NCI-H524 (cell line): ENCODE measurements at regions not wholly inside any gene's neighbourhood (a gene's known extent, or its start where the extent isn't known, plus 50 kb on each side); places are given as distances from the start of the nearest gene placed in this dataset.
"Not testable (repeated sequence)": the region's sequence is repeated elsewhere in the genome, so short reads cannot be mapped to it uniquely, and the experiment has no call there.

Experiments used
- DNase-seq, 2 experiments: peaks; one replicate each; lab custom pipeline; 2025; lab: John Stamatoyannopoulos, UW

DNA sequence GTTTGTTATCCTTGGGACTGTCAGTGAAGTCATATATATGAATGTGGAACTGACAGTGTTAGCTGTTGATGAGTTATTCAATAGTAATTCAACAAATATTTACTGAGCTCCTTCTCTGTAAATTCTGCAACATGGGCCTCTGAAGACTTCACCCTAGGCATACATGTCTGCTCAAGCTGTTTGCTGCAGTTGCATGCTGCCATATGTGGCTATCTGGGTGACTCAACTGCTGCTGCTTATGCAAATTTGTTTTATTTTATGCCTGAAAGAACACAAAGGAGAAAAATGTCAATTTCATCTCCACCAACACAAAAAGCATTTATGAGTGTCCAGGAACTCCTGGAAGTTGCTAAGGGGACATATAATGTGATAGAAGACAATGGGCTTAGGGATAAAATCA lies 417.6 kb downstream of the AASDHPPT start:
- DNase-seq = no peak

DNA sequence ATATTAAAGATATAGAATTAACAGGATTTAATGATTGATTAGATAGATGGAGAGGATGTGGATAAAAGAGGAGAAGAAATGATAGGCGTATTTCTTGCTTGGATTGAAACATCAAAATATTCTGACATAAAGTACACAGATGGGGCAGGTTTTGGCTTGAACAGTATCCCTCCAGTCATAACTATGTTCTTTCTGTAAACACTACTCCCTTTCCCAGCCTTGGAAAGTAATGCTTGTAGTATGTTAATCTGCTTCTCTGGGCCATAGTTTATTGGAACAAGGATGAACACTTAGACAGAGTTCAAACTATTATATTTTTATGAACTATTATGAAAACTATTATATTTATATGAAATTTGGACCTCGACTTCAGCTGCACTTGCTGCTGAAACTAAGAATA lies 419.2 kb downstream of the AASDHPPT start:
- no peak for DNase-seq

DNA sequence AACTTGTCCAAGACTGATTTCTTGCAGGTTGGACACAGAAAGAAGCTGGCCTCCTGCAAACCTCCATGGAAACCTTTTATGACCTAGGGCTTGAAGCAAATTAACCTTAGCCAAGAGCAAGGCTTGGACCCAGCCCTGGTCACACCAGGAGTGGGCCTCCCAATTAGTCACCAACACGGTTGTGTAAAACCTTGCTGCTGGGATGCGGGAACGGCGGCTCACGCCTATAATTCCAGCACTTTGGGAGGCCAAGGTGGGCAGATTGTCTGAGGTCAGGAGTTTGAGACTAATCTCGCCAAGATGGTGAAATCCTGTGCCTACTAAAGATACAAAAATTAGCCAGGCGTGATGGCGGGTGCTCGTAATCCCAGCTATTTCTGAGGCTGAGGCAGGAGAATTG lies 419.9 kb downstream of the AASDHPPT start:
- DNase-seq = no peak

DNA sequence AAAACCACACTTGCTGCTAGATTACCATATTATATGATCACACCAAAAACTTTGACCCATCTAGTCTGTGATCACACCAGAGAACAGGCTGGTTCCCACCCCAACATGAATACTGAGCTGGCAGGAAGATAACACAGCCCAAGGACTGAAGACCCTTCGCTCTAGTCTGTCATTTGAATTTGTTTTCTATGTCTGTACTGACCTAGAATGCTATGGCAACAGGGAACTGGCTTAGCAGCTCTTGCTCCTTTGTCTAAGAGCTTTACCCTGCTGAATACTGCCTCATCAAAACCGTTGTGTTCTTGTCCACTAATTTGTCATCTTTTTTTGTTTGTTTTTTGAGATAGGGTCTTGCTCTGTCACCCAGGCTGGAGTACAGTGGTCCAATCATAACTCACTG lies 420.4 kb downstream of the AASDHPPT start:
- no peak for DNase-seq

DNA sequence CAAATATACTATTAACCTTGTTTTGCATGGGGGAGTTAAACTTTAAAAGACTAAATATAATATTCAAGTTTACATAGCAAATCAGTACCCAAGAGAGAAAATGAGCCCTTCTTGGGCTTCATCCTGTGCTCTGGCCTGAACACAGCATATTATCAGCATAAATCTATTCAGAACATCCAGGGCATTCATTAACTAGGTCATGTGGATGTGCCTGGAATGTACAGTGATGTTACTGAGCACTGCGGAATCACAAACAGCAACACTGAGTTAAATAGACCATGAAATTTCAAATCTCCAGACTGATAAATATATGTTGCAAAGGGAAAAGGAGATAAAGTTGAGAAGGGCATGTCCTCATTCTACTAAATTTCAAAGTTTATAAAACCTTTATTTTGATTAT lies 426.4 kb downstream of the AASDHPPT start:
- no peak for DNase-seq

DNA sequence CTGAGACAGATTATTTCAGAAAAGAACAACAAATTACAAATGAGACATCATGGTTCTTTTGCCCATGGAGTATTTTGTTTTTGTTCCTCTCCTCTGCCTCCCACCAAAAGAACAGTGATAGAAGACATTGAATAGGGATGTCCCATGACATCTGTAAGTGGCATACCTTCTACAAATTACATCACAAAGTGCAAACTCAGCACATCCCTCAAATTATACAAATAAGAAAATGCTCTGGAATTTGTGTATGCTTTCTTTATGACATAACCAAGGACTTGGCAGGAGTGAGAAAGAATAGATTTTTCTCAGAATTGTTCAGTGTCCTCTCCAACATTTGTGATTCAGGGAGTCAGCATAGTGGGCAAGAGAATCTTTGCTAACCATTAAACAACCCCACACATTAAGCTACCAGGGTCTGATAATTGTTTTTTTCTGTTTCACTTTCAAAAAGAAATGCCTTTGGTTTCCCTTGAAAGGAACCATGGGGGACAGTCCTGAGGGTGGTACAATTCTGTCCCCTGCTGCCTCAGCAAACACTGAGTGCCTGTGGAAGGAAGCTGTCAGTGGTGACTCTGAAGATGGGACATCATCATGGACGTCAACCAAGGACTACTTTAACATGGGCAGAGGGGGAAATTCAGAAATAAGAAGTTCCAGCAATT lies 430.3 kb downstream of the AASDHPPT start:
- no peak for DNase-seq

DNA sequence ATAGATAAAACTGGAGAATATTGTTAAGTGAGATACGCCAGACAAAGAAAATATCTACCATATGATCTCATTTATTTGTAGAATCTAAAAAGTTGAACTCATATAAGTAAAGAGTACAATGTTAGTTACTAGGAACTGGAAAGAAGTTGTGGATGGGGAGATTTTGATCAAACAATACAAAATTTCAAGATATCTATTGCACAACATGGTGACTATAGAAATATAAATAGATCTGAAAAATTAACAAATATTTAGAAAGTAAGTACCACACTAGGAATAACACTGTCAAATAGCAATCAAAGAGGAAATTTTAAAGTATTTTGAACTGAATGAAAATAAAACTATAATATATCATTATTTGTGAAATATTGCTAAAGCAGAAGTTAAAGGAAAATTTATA lies 437.2 kb downstream of the AASDHPPT start:
- no peak for DNase-seq

DNA sequence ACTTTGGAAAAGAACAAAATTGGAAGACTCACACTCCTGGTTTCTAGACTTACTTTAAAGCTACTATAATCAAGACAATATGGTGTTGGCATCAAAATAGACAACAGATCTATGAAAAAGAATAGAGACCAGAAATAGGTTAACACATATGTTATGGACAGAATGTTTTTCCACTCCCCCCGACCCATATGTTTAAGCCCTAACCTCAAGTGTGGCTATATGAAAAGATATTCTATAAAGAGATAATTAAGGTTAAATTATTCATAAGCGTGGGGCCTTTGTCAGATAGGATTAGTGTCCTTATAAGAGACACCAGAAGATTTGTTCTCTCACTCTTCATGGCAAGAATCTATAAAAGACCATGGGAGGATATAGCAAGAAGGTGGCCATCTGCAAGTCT lies 440.0 kb downstream of the AASDHPPT start:
- peak; percentile 5 to 36 for DNase-seq

DNA sequence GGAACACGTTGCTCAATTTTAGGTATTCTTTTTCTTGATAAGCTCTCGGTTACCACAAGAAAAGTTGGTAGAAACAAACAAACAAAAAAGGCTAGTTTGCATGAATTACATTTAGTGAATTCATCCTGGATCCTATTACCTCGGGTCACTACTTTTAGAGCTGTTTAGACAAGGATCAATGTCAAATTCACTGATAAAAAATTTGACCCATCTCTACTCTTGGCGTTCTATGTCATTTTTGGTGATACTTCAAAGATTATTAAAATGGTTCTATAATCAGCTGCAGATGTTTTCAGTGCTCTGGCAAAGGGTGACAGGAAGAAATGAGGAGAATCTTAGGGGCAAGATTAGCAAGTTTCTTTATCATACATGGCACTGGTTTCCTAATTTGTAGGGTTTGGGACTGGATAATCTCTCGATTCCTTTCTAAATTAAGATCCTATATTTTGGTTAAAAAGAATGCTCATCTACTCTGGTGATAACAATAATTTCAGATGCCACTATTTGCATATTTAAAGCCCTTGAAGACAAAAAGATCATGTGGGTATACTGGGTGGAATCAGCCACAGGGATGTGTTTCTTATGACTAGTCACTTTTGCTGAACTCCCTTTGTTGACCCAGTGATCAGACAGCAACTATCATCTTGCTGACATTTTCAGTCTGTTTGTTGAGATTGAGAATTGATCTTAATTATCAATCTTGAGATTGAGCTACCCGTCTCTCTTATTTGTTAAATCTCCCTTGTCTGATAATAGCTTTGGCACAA lies 442.9 kb downstream of the AASDHPPT start:
- DNase-seq = no peak

DNA sequence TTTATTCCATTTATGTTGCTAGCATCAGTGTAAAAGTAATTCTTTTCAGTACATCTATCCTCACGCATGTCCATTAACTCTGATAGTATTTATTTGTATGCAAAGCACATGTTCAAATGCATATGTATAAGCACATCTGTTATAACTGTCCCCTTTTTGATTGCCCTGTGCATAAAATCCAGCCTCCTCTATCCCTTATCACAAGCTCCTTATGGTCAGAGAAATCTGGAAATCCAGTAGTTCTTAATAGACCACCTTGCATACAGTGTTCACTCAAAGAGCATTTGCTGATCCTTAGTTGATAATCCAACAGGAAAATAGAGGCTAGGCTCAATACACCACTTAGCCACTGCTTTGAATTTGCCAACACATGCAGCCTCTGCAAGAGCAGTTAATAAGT lies 443.5 kb downstream of the AASDHPPT start:
- peak; percentile 2 to 15 for DNase-seq

DNA sequence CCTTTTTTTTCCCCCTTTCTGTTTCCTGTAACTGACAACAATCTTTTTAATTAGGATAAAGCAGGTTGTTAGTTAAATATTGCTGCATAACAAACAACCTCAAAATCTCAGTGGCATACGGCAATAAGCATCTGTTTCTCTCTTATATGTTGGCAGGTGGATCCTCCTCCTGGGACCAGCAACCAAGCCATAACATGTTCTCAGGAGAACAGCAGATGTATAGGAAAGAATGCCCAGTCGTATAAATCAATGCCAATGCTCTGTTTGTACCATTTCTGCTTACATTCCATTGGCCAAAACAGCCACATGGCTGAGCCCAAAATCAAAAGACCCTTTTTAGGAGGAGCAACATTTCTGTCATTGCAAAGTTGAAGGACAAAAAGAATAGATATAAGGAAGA lies 445.7 kb downstream of the AASDHPPT start:
- DNase-seq = peak; percentile 12 to 74

DNA sequence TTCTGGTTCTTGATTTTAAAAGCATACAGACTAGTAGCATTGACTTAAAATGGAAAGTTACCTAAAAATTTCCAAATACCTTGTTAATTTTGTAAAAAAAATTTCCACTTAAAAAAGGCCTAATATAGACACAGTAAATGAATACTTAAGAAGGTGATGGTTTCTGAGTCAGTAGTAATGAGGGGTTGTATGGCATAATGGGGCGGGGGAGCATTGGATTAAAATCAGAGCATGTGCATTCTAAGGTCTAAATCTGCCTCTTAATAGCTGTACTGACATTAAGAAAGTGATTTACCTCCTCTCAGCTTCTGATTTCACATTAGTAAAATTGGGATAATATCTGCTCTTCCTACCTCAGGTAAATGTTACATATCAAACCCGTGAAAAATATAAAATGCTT lies 446.5 kb downstream of the AASDHPPT start:
- DNase-seq = peak; percentile 19 to 66

DNA sequence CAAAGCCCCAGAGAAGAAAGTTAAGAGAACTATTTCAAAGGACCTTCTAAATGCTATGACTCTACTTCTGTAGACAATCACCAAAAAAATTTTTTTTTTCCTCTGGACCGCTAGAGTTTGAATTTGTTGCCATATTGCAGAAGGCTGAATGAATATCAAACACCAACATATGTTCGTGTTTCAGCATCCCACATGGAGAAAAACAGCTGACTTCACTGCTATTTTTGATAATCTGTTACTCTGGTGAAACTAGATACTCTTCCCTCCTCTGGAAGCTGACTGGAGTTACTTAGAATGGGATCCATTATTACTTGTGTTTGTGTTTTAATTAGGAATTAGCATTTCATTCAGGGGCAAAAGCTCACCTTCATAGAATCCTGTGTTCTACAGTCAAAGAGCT lies 447.0 kb downstream of the AASDHPPT start:
- peak; percentile 52 to 87 for DNase-seq

DNA sequence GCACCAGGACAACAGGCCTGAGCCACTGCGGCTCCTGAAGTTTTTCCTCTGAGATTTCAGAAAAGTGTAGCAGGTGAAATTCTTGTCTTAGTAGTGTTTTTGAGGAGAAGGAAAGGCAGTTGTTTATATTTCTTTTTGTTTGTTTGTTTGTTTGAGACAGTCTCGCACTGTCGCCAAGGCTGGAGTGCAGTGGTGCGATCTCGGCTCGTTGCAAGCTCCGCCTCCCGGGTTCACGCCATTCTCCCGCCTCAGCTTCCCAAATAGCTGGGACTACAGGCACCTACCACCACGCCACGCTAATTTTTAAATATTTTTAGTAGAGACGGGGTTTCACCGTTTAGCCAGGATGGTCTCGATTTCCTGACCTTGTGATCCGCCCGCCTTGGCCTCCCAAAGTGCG lies 454.2 kb downstream of the AASDHPPT start:
- DNase-seq = not testable (repeated sequence)

DNA sequence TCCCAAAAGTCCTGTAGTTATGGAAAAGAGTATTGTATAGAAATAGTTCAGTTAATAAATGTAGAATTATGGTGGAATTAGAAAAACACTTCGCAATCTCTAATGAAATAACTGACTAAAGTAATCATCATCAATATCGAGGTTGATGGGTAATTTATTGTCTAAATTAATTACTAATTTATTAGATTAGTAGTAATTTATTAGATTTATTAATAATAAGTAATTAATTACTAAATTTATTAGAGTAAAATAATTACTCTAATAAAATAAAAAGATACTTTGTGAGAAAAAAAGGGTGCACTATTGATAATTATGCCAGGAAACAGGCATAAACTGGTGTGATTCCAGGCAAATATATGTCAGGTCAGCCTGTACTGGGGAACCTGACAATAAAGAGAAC lies 455.6 kb downstream of the AASDHPPT start:
- DNase-seq = no peak

DNA sequence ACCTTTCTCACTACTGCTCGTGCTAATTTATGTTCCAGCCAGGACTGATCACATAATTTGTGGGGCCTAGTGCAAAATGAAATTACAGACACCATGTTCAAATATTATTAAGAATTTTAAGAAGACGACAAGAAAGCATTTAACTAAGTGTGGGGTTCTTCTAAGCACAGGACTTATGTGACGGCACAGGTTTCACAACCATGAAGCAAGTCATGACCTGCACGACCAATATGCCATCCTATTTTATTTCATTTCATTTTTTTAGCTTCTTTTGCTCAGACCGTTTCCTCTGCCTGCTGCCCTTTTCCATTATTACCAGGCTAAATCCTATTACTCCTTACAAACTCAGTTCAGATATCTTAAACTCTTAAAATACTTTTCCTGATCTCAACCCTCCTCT lies 462.5 kb downstream of the AASDHPPT start:
- no peak for DNase-seq

DNA sequence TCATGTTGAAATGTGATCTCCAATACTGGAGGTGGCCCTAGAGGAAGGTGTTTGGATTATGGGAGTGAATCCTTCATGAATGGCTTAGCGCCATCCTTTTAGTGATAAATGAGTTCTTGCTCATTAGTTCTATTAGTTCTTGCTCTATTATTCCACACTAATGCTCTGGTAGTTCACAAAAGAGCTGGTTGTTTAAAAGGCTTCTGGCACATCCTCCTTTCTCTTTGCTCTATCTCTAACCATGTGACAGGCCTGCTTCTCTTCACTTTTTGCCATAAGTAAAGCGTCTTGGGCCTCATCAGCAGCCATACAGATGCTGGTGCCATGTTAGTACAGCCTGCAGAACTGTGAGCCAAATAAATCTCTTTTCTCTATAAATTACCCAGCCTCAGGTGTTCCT lies 469.9 kb downstream of the GUCY1A2 start:
- DNase-seq = no peak

DNA sequence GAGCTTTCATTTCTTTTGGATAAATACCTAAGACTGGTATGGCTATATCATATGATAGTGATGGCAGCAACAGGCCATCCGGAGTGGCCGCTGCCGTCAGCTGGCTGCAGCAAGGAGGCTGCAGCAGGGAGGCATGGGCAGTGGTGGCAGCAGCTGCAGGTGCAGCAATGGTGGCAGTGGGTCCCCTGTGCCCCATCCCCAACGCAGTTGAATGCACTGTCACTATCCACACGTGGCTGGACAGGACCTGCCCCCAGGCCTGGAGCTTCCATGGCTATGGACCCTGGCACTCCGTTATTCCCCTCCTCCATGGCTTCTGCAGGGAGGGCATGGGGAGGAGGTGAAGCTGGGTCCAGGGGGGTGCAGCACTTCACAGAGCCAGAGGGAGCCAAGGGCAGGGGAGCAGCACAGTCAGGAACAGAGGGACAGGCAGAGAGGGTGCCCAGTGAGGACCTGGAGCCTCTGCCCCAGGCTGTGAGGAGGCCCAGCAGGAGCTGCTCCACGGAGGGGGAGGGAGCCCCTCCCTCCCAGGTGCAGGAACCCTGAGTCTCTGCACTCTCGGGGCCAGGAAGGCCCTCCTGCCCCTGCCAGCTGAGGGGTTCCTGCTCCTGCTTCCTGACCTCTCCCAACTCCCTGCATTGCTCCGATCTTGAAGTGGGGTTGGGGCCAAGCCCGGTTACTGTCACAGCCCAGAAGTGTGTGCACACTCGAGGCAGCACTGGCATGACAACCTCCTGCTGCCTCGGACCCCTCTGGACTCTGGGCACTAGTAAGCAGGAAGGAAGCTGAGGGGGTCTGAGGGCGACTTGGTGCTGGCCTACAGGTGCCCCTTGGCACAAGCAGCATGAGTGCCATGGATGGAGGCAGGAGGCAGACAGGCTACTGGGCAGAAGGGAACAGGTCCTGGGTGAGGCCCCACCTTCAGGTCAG lies 466.3 kb downstream of the GUCY1A2 start:
- no peak for DNase-seq

DNA sequence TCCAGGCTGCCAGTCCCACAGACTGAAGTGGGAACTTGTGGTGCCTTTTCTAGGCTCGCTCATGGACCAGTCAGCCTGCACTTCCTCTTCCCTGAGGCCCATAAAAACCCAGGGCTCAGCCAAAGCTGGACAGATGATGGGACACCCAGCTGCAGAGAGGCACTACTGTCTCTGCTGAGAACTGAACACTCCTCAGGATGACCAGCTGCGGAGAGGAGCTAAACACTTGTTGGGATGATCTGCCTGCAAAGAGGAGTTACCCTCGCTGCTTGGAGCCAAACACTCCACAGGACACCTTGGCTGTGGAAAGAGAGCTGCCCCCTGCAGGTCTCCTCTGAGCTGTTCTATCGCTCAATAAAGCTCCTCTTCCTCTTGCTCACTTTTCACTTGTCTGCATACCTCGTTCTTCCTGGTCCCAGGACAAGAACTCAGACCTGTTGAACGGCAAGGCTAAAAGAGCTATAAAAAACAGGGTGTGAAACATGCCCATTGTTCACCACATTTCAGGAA lies 465.5 kb downstream of the GUCY1A2 start:
- no peak for DNase-seq

DNA sequence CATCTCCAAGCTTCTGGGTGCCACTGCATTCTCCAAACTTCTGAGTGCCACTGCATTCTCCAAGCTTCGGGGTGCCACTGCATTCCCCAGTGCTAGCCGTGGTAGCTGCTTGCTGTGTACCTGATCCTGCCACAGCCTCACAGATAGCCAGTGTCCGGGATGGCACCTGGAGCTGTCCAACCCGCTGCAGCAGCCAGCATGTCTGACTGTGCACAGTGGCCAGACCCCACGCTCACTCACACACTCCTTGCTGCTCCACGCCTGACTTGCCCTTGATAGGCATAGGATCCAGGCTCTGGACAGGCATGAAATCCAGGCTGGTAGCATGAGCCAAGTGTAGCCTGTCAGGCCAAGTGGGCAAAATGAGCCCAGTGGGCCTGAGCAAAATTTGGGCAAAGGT lies 465.0 kb downstream of the GUCY1A2 start:
- no peak for DNase-seq

DNA sequence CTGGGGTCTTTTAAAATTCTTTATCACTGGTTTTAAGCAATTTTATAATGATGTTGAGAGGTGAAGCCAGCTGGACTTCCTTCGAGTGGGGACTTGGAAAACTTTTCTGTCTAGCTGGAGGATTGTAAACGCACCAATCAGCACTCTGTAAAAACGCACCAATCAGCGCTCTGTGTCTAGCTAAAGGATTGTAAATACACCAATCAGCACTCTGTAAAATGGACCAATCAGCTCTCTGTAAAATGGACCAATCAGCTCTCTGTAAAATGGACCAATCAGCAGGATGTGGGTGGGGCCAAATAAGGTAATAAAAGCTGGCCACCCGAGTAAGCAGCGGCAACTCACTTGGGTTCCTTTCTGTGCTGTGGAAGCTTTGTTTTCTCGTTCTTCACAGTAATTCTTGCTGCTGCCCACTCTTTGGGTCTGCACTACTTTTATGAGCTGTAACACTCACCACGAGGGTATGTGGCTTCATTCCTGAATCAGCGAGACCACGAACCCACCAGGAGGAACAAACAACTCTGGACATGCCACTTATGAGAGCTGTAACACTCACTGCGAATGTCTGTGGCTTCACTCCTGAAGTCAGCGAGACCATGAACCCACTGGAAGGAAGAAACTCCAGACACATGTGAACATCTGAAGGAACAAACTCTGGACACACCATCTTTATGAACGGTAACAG lies 462.6 kb downstream of the GUCY1A2 start:
- not testable (repeated sequence) for DNase-seq

DNA sequence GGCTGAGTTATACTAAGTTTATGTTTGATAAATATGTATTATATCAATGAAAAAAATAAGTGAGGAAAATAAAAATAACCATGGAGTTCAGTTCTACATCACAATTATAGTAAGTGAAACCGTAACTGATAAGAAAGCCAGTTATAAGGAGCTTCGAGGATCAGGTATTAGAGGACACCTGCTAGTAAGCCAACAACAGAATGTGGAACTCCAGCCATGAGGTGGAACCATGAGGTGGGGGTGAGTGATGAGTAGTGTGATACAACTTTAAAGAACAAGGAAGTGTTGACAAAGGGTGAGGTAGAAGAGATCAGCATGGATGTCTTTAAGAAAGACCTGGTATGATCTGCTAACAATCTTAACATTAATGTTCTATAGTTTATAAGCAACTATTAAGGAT lies 452.9 kb downstream of the GUCY1A2 start:
- DNase-seq = no peak
